ENCODE measurements at regions not wholly inside any gene's neighbourhood (a gene's known extent, or its start where the extent isn't known, plus 50 kb on each side); places are given as distances from the start of the nearest gene placed in this dataset.

GRCh38 chr2:180195847-180196246 lies 188.8 kb upstream of the CWC22 start:
- Histone ChIP-seq H3K79me2 (ENCODE audit: insufficient read depth, low read length) (no peaks in the 10 kb centered on the region), H2BK5ac (ENCODE audit: insufficient read length, low read length) (no peak overlapping the region), H3K14ac (ENCODE audit: insufficient read depth, low read length) (no peak overlapping the region), H2BK12ac (ENCODE audit: insufficient read length, low read depth, low read length) (no peak overlapping the region), H3K9ac (ENCODE audit: extremely low read depth, insufficient read length, low read length) (no peak overlapping the region), H3K4me2 (ENCODE audit: insufficient read depth, insufficient read length, low read length) (no peak overlapping the region), H4K20me1 (ENCODE audit: control insufficient read depth, insufficient read depth, insufficient read length) (no peaks in the 10 kb centered on the region), H2AK5ac (ENCODE audit: insufficient read length, low read length) (no peak overlapping the region), H3K27ac (ENCODE audit: insufficient read length, low read depth, low read length) (no peak overlapping the region), H2AFZ (ENCODE audit: low read length) (no peak overlapping the region), H4K8ac (replicated peaks; ENCODE audit: insufficient read length, low read depth, low read length) (no peak overlapping the region), H3K18ac (ENCODE audit: insufficient read length, low read depth, low read length) (no peak overlapping the region), H2BK120ac (ENCODE audit: low read depth, low read length, poor library complexity, severe bottlenecking) (no peak overlapping the region), H3K23me2 (ENCODE audit: insufficient read length, low read depth, low read length, poor library complexity, severe bottlenecking) (no peaks in the 10 kb centered on the region), H2BK15ac (ENCODE audit: low read depth, low read length) (no peak overlapping the region), H4K91ac (ENCODE audit: insufficient read length, low read depth, low read length) (no peak overlapping the region), H3K4me1 (ENCODE audit: insufficient read depth, low read length) (no peaks in the 10 kb centered on the region; the same call in 1 of the 2 replicates), H3K56ac (ENCODE audit: insufficient read length, low read depth, low read length) (no peak overlapping the region), H3K23ac (ENCODE audit: insufficient read length, low read depth, low read length) (no peak overlapping the region), H2BK20ac (ENCODE audit: low read depth, low read length, poor library complexity, severe bottlenecking) (no peak overlapping the region), H3K4ac (ENCODE audit: low read depth, low read length) (no peak overlapping the region), H3K27me3 (ENCODE audit: insufficient read depth, low read length) (no peaks in the 10 kb centered on the region), H3T11ph (ENCODE audit: low read length) (no peak overlapping the region), H4K5ac (ENCODE audit: insufficient read length, low read depth, low read length) (no peak overlapping the region), H3K79me1 (ENCODE audit: insufficient read depth, low read depth, low read length, poor library complexity, severe bottlenecking) (no peaks in the 10 kb centered on the region), H3K9me3 (ENCODE audit: control insufficient read depth, low read depth, low read length) (no peaks in the 10 kb centered on the region)
- H3K36me3 Mint-ChIP-seq (ENCODE audit: insufficient read depth in 1 of 3, low read depth in 3 of 3): peaks cover 3 to 4% (median 4%) of the 10 kb centered on the region in 3 experiments; a peak in 5 of 7 replicates
- no peak overlapping the region for H3K4me3 Mint-ChIP-seq
- no peak for DNase-seq
- H3K27me3 Mint-ChIP-seq (ENCODE audit: low read depth): no peaks in the 10 kb centered on the region
- H3K9me3 Mint-ChIP-seq: peaks cover 4 to 5% of the 10 kb centered on the region in 2 experiments; a peak in 4 of 5 replicates
- H3K4me1 Mint-ChIP-seq: peaks cover 23% of the 10 kb centered on the region in 2 experiments
- TF ChIP-seq, protein P1, sequence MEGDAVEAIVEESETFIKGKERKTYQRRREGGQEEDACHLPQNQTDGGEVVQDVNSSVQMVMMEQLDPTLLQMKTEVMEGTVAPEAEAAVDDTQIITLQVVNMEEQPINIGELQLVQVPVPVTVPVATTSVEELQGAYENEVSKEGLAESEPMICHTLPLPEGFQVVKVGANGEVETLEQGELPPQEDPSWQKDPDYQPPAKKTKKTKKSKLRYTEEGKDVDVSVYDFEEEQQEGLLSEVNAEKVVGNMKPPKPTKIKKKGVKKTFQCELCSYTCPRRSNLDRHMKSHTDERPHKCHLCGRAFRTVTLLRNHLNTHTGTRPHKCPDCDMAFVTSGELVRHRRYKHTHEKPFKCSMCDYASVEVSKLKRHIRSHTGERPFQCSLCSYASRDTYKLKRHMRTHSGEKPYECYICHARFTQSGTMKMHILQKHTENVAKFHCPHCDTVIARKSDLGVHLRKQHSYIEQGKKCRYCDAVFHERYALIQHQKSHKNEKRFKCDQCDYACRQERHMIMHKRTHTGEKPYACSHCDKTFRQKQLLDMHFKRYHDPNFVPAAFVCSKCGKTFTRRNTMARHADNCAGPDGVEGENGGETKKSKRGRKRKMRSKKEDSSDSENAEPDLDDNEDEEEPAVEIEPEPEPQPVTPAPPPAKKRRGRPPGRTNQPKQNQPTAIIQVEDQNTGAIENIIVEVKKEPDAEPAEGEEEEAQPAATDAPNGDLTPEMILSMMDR (conservative IDR thresholded peaks at IDR 0.05): no peak
- peak overlapping the region in 2 of 3 experiments; percentile 50 to 85; a peak in 3 of 7 replicates for H3K27ac Mint-ChIP-seq

Measured in H9 (cell line).